ENCODE measurements at regions not wholly inside any gene's neighbourhood (a gene's known extent, or its start where the extent isn't known, plus 50 kb on each side); places are given as distances from the start of the nearest gene placed in this dataset.

- no peak for TF ChIP-seq CTCF (IDR thresholded peaks at IDR 0.05)
- no peak for TF ChIP-seq REST (IDR thresholded peaks at IDR 0.05; ENCODE audit: low read depth, low read length)
- no peak for TF ChIP-seq FOXM1 (IDR thresholded peaks at IDR 0.05; ENCODE audit: low read depth)
- no peak for TF ChIP-seq EP300 (IDR thresholded peaks at IDR 0.05; ENCODE audit: borderline replicate concordance in 1 of 2, low read depth in 1 of 2, low read length in 1 of 2)
- TF ChIP-seq POLR2AphosphoS5 (IDR thresholded peaks at IDR 0.05; ENCODE audit: low read depth, low read length): no peak
- TF ChIP-seq MAX (IDR thresholded peaks at IDR 0.05; ENCODE audit: low read depth): no peak
- no peak for TF ChIP-seq USF2 (IDR thresholded peaks at IDR 0.05; ENCODE audit: borderline replicate concordance, low read depth, low read length)
- TF ChIP-seq GATA2 (CRISPR knock-in tag; IDR thresholded peaks at IDR 0.05): no peak
- no peak for TF ChIP-seq RFX5 (IDR thresholded peaks at IDR 0.05; ENCODE audit: low read length)
- no peak for TF ChIP-seq SIN3A (IDR thresholded peaks at IDR 0.05; ENCODE audit: borderline replicate concordance, low read depth, low read length)
- TF ChIP-seq TAF1 (IDR thresholded peaks at IDR 0.05; ENCODE audit: borderline replicate concordance, low read depth, low read length): no peak
- TF ChIP-seq SMC3 (IDR thresholded peaks at IDR 0.05; ENCODE audit: low read depth, low read length): no peak
Observed at GRCh38 chr5:119811458-119811857, 182.1 kb downstream of the FAM170A start.
